ENCODE measurements at regions not wholly inside any gene's neighbourhood (a gene's known extent, or its start where the extent isn't known, plus 50 kb on each side); places are given as distances from the start of the nearest gene placed in this dataset.

- Histone ChIP-seq H2AFZ (no peak overlapping the region), H3K36me3 (ENCODE audit: low read depth) (no peaks in the 10 kb centered on the region), H3K79me2 (ENCODE audit: insufficient read depth) (no peaks in the 10 kb centered on the region), H3K27me3 (replicated peaks; ENCODE audit: insufficient read depth) (peaks cover 17% of the 10 kb centered on the region), H3K9me3 (ENCODE audit: low read depth) (no peaks in the 10 kb centered on the region), H4K20me1 (ENCODE audit: insufficient read depth) (no peaks in the 10 kb centered on the region), H3K4me2 (ENCODE audit: unreplicated experiment) (no peak overlapping the region), H3K9ac (no peak overlapping the region), H3K9me2 (ENCODE audit: insufficient read depth) (no peaks in the 10 kb centered on the region), H3K4me3 (no peak overlapping the region), H3K27ac (no peak overlapping the region), H3K4me1 (ENCODE audit: insufficient read depth) (peaks cover 8% of the 10 kb centered on the region), H3F3A (ENCODE audit: insufficient read depth) (no peaks in the 10 kb centered on the region)
- no peak for DNase-seq
- in situ Hi-C loops (cut with MboI): loop anchor here (5.0 kb wide), 1 partner anchor 65 kb away; no protein-coding TSS in a partner anchor
- TF ChIP-seq EZH2 (IDR thresholded peaks at IDR 0.05; ENCODE audit: insufficient read depth, poor library complexity, severe bottlenecking): no peak
- no peak for TF ChIP-seq EZH2phosphoT487 (IDR thresholded peaks at IDR 0.05; ENCODE audit: insufficient read depth, low read depth)
- WGBS, 2 experiments (ENCODE audit: low coverage in 1 of 2, low lambda C conversion rate in 2 of 2, missing lambda C conversion rate in 2 of 2): 15 to 25% methylated on average over 2 of the region's 2 CpGs
These were observed 112.1 kb downstream of the DAD1 start for GRCh38 chr14:22476887-22477286.

GRCh38 chr14:22476005-22476751 is 112.8 kb downstream of the DAD1 start:
- Histone ChIP-seq H3K4me3 (no peak overlapping the region), H3K4me1 (ENCODE audit: insufficient read depth) (peaks cover 8% of the 10 kb centered on the region), H4K20me1 (ENCODE audit: insufficient read depth) (no peaks in the 10 kb centered on the region), H3K9me3 (ENCODE audit: low read depth) (no peaks in the 10 kb centered on the region), H3K79me2 (ENCODE audit: insufficient read depth) (no peaks in the 10 kb centered on the region), H2AFZ (no peak overlapping the region), H3F3A (ENCODE audit: insufficient read depth) (no peaks in the 10 kb centered on the region), H3K4me2 (ENCODE audit: unreplicated experiment) (no peak overlapping the region), H3K9me2 (ENCODE audit: insufficient read depth) (no peaks in the 10 kb centered on the region), H3K9ac (no peak overlapping the region), H3K27me3 (replicated peaks; ENCODE audit: insufficient read depth) (peaks cover 17% of the 10 kb centered on the region), H3K27ac (no peak overlapping the region), H3K36me3 (ENCODE audit: low read depth) (no peaks in the 10 kb centered on the region)
- WGBS, 2 experiments (ENCODE audit: low coverage in 1 of 2, low lambda C conversion rate in 2 of 2, missing lambda C conversion rate in 2 of 2): 80 to 84% methylated on average over 5 of the region's 5 CpGs
- TF ChIP-seq EZH2phosphoT487 (IDR thresholded peaks at IDR 0.05; ENCODE audit: insufficient read depth, low read depth) (no peak), EZH2 (IDR thresholded peaks at IDR 0.05; ENCODE audit: insufficient read depth, poor library complexity, severe bottlenecking) (no peak)
- in situ Hi-C loops (cut with MboI): loop anchor here (5.0 kb wide), 1 partner anchor 66 kb away; no protein-coding TSS in a partner anchor
- no peak for DNase-seq

GRCh38 chr14:22475381-22475780 is 113.6 kb downstream of the DAD1 start:
- H3K4me1 ChIP-seq (ENCODE audit: insufficient read depth): peaks cover 8% of the 10 kb centered on the region
- WGBS, 2 experiments (ENCODE audit: low coverage in 1 of 2, low lambda C conversion rate in 2 of 2, missing lambda C conversion rate in 2 of 2): 91 to 92% methylated on average over 6 of the region's 6 CpGs
- in situ Hi-C loops (cut with MboI): loop anchor here (5.0 kb wide), 1 partner anchor 67 kb away; no protein-coding TSS in a partner anchor

GRCh38 chr14:22474730-22475351 is 114.2 kb downstream of the DAD1 start:
- Histone ChIP-seq H3K4me1 (ENCODE audit: insufficient read depth) (peaks cover 8% of the 10 kb centered on the region), H3K27me3 (replicated peaks; ENCODE audit: insufficient read depth) (peaks cover 14% of the 10 kb centered on the region; the same call in 1 of the 2 replicates), H3K36me3 (ENCODE audit: low read depth) (no peaks in the 10 kb centered on the region), H3K9ac (no peak overlapping the region), H3K4me3 (no peak overlapping the region), H3K79me2 (ENCODE audit: insufficient read depth) (no peaks in the 10 kb centered on the region), H3F3A (ENCODE audit: insufficient read depth) (no peaks in the 10 kb centered on the region), H4K20me1 (ENCODE audit: insufficient read depth) (no peaks in the 10 kb centered on the region), H3K9me2 (ENCODE audit: insufficient read depth) (no peaks in the 10 kb centered on the region), H3K27ac (no peak overlapping the region), H2AFZ (no peak overlapping the region), H3K4me2 (ENCODE audit: unreplicated experiment) (no peak overlapping the region), H3K9me3 (ENCODE audit: low read depth) (no peaks in the 10 kb centered on the region)
- 3 to 6% methylated on average over 4 of the region's 4 CpGs for WGBS, 2 experiments (ENCODE audit: low coverage in 1 of 2, low lambda C conversion rate in 2 of 2, missing lambda C conversion rate in 2 of 2)
- DNase-seq: peak; percentile 62
- TF ChIP-seq EZH2 (IDR thresholded peaks at IDR 0.05; ENCODE audit: insufficient read depth, poor library complexity, severe bottlenecking) (no peak), EZH2phosphoT487 (IDR thresholded peaks at IDR 0.05; ENCODE audit: insufficient read depth, low read depth) (no peak)
- in situ Hi-C loops (cut with MboI): loop anchor here (5.0 kb wide), 1 partner anchor 67 kb away; no protein-coding TSS in a partner anchor

More at GRCh38 chr14:22475381-22475780, 113.6 kb downstream of the DAD1 start:
- no peak overlapping the region for H3K9ac ChIP-seq
- no peaks in the 10 kb centered on the region for H3K79me2 ChIP-seq (ENCODE audit: insufficient read depth)
- H3K36me3 ChIP-seq (ENCODE audit: low read depth): no peaks in the 10 kb centered on the region
- no peaks in the 10 kb centered on the region for H3K9me2 ChIP-seq (ENCODE audit: insufficient read depth)
- no peak overlapping the region for H3K27ac ChIP-seq
- TF ChIP-seq EZH2phosphoT487 (IDR thresholded peaks at IDR 0.05; ENCODE audit: insufficient read depth, low read depth) (no peak), EZH2 (IDR thresholded peaks at IDR 0.05; ENCODE audit: insufficient read depth, poor library complexity, severe bottlenecking) (no peak)
- H4K20me1 ChIP-seq (ENCODE audit: insufficient read depth): no peaks in the 10 kb centered on the region
- no peak overlapping the region for H3K4me3 ChIP-seq
- no peak overlapping the region for H2AFZ ChIP-seq
- peaks cover 14% of the 10 kb centered on the region for H3K27me3 ChIP-seq (replicated peaks; ENCODE audit: insufficient read depth)
- no peak overlapping the region for H3K4me2 ChIP-seq (ENCODE audit: unreplicated experiment)
- DNase-seq: no peak
- H3K9me3 ChIP-seq (ENCODE audit: low read depth): no peaks in the 10 kb centered on the region
- no peaks in the 10 kb centered on the region for H3F3A ChIP-seq (ENCODE audit: insufficient read depth)

All from GM23248 (cell line).